ENCODE measurements at regions not wholly inside any gene's neighbourhood (a gene's known extent, or its start where the extent isn't known, plus 50 kb on each side); places are given as distances from the start of the nearest gene placed in this dataset.

DNA sequence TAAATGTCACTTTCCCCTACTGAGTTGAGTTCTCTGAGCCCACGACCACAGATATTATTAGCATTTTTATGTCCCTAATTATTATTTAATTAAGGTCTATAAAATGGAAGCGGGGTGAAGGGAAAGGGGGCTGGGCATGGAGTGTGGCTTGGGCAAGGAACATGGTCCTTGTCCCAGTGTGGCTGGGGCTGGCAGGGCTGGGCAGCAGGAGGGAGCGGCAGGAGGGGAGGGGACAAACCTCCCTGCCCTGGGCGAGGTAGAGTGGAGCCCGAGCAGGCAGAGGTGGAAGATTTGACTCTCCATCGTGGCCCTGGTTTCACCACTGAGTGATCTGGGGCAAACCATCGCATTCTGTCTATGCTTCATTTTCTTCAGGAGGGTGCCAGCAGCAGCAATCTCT is 402.9 kb upstream of the C2CD4B start:
- H3K36me3 ChIP-seq (ENCODE audit: control insufficient read depth in 4 of 4, insufficient read depth in 3 of 4, low read depth in 1 of 4, low read length in 3 of 4), result no peaks in the 10 kb centered on the region
- peaks cover 5 to 8% (median 7%) of the 10 kb centered on the region in 4 donors for H3K4me1 ChIP-seq (ENCODE audit: control insufficient read depth in 4 of 4, insufficient read depth in 4 of 4, low read length in 3 of 4)
- H3K9ac ChIP-seq (ENCODE audit: low read depth in 1 of 2, low read length in 2 of 2), result no peak overlapping the region
- peaks cover 0 to 10% (median 8%) of the 10 kb centered on the region in 4 donors for H3K27me3 ChIP-seq (ENCODE audit: control insufficient read depth in 4 of 4, insufficient read depth in 4 of 4, low read length in 3 of 4)
- H3K9me3 ChIP-seq (ENCODE audit: control insufficient read depth in 4 of 4, low read length in 3 of 4), result no peaks in the 10 kb centered on the region
- no peak for DNase-seq (ENCODE audit: low spot score)
- 92% methylated on average over 7 of the region's 7 CpGs for WGBS
- no peak overlapping the region for H3K4me3 ChIP-seq (ENCODE audit: low read depth in 1 of 3, low read length in 3 of 3)
- no peak overlapping the region for H3K27ac ChIP-seq (ENCODE audit: low read depth in 1 of 2, low read length in 2 of 2)
- no peak for TF ChIP-seq FOXA2 (IDR thresholded peaks at IDR 0.05)
- no peak for TF ChIP-seq NR2F2 (IDR thresholded peaks at IDR 0.05)
- no peak for TF ChIP-seq RXRA (IDR thresholded peaks at IDR 0.05)
- no peak for TF ChIP-seq GABPA (IDR thresholded peaks at IDR 0.05 in 1 of 2, conservative IDR thresholded peaks at IDR 0.05 in 1 of 2)
- TF ChIP-seq HNF4A (conservative IDR thresholded peaks at IDR 0.05), result no peak
- TF ChIP-seq, protein P1, sequence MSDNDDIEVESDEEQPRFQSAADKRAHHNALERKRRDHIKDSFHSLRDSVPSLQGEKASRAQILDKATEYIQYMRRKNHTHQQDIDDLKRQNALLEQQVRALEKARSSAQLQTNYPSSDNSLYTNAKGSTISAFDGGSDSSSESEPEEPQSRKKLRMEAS (IDR thresholded peaks at IDR 0.05), result no peak
- no peak for TF ChIP-seq HNF4G (IDR thresholded peaks at IDR 0.05)
- no peak for TF ChIP-seq JUND (IDR thresholded peaks at IDR 0.05)
- no peak for TF ChIP-seq TAF1 (conservative IDR thresholded peaks at IDR 0.05)
- no peak for TF ChIP-seq FOXA1 (IDR thresholded peaks at IDR 0.05)
- no peak for TF ChIP-seq SP1 (IDR thresholded peaks at IDR 0.05)

DNA sequence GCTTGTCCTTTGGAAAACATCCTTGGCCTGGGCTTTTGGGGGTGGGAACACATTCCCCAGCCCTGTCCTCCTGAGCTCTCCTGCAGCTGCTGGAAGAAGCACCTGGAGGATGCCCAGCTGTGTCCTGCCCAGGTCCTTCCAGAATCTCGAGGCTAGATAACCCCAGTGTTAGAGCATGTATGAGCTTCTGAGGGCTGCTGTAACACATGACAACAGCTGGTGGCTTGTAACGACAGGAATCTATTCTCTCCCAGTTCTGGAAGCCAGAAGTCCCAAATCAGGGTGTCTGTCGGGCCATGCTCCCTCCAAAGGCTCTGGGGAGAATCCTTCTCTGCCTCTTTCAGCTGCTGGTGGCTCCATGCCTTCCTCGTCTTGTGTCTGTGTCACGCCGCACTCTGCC is 403.6 kb upstream of the C2CD4B start:
- TF ChIP-seq TAF1 (conservative IDR thresholded peaks at IDR 0.05), result no peak
- TF ChIP-seq ZBTB33 (IDR thresholded peaks at IDR 0.05), result no peak
- TF ChIP-seq HNF4A (conservative IDR thresholded peaks at IDR 0.05), result no peak
- TF ChIP-seq, protein P2, sequence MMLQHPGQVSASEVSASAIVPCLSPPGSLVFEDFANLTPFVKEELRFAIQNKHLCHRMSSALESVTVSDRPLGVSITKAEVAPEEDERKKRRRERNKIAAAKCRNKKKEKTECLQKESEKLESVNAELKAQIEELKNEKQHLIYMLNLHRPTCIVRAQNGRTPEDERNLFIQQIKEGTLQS (IDR thresholded peaks at IDR 0.05), result no peak
- TF ChIP-seq NR2F2 (IDR thresholded peaks at IDR 0.05), result no peak
- no peak for TF ChIP-seq SP1 (IDR thresholded peaks at IDR 0.05)
- TF ChIP-seq JUND (IDR thresholded peaks at IDR 0.05), result no peak
- no peak for TF ChIP-seq HNF4G (IDR thresholded peaks at IDR 0.05)
- TF ChIP-seq, protein P1 (IDR thresholded peaks at IDR 0.05), result no peak
- no peak for TF ChIP-seq REST (IDR thresholded peaks at IDR 0.05)
- TF ChIP-seq, protein P3, sequence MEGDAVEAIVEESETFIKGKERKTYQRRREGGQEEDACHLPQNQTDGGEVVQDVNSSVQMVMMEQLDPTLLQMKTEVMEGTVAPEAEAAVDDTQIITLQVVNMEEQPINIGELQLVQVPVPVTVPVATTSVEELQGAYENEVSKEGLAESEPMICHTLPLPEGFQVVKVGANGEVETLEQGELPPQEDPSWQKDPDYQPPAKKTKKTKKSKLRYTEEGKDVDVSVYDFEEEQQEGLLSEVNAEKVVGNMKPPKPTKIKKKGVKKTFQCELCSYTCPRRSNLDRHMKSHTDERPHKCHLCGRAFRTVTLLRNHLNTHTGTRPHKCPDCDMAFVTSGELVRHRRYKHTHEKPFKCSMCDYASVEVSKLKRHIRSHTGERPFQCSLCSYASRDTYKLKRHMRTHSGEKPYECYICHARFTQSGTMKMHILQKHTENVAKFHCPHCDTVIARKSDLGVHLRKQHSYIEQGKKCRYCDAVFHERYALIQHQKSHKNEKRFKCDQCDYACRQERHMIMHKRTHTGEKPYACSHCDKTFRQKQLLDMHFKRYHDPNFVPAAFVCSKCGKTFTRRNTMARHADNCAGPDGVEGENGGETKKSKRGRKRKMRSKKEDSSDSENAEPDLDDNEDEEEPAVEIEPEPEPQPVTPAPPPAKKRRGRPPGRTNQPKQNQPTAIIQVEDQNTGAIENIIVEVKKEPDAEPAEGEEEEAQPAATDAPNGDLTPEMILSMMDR (IDR thresholded peaks at IDR 0.05; ENCODE audit: low read depth, low read length, missing input control), result no peak
- no peak for TF ChIP-seq YY1 (IDR thresholded peaks at IDR 0.05)
- TF ChIP-seq FOXA2 (IDR thresholded peaks at IDR 0.05), result no peak
- TF ChIP-seq GABPA (IDR thresholded peaks at IDR 0.05 in 1 of 2, conservative IDR thresholded peaks at IDR 0.05 in 1 of 2), result no peak
- no peak for TF ChIP-seq RXRA (IDR thresholded peaks at IDR 0.05)
- no peak for TF ChIP-seq RAD21 (IDR thresholded peaks at IDR 0.05)
- Histone ChIP-seq H3K4me1 (ENCODE audit: control insufficient read depth in 4 of 4, insufficient read depth in 4 of 4, low read length in 3 of 4) (peaks cover 5 to 8% (median 7%) of the 10 kb centered on the region in 4 donors), H3K36me3 (ENCODE audit: control insufficient read depth in 4 of 4, insufficient read depth in 3 of 4, low read depth in 1 of 4, low read length in 3 of 4) (no peaks in the 10 kb centered on the region), H3K4me3 (ENCODE audit: low read depth in 1 of 3, low read length in 3 of 3) (no peak overlapping the region), H3K27me3 (ENCODE audit: control insufficient read depth in 4 of 4, insufficient read depth in 4 of 4, low read length in 3 of 4) (peaks cover 0 to 12% (median 8%) of the 10 kb centered on the region in 4 donors), H3K9ac (ENCODE audit: low read depth in 1 of 2, low read length in 2 of 2) (no peak overlapping the region), H3K9me3 (ENCODE audit: control insufficient read depth in 4 of 4, low read length in 3 of 4) (no peaks in the 10 kb centered on the region), H3K27ac (ENCODE audit: low read depth in 1 of 2, low read length in 2 of 2) (no peak overlapping the region)
- DNase-seq (ENCODE audit: low spot score), result no peak
- WGBS, result 96% methylated on average over 6 of the region's 6 CpGs

Measured in liver (tissue), 8 donors.